ENCODE measurements at regions not wholly inside any gene's neighbourhood (a gene's known extent, or its start where the extent isn't known, plus 50 kb on each side); places are given as distances from the start of the nearest gene placed in this dataset.

DNA sequence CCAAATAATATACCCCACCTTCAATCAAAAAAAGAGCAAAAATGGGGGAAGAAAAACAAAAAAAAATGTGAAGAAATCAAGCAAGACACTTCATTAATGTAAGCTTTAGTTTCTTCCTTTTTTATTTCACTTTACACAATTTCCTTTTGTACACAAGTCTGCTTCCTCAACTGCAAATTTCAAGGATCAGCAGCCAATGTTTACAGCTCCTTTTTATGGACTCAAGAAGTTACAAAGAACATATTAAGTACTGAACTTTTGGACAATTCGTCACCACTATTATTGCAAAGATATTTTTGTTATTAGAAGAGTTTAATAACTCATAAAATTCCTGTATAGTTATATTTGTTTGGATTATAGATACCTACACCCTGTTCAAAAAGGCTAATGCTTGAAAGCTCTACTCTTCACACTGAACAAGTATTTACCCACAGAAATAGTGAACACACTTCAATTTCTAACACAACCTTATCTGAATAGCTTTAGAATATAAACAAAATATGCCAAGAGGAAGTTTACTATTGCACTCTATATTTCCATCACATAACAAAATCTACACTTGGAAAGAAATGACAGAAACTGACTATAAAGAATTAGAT lies 658.7 kb upstream of the CNTNAP5 start:
- no peak for TF ChIP-seq FOXP2 (optimal IDR thresholded peaks at IDR 0.05; ENCODE audit: borderline replicate concordance, extremely low read depth, extremely low read length, insufficient read depth)
- TF ChIP-seq, protein P1, sequence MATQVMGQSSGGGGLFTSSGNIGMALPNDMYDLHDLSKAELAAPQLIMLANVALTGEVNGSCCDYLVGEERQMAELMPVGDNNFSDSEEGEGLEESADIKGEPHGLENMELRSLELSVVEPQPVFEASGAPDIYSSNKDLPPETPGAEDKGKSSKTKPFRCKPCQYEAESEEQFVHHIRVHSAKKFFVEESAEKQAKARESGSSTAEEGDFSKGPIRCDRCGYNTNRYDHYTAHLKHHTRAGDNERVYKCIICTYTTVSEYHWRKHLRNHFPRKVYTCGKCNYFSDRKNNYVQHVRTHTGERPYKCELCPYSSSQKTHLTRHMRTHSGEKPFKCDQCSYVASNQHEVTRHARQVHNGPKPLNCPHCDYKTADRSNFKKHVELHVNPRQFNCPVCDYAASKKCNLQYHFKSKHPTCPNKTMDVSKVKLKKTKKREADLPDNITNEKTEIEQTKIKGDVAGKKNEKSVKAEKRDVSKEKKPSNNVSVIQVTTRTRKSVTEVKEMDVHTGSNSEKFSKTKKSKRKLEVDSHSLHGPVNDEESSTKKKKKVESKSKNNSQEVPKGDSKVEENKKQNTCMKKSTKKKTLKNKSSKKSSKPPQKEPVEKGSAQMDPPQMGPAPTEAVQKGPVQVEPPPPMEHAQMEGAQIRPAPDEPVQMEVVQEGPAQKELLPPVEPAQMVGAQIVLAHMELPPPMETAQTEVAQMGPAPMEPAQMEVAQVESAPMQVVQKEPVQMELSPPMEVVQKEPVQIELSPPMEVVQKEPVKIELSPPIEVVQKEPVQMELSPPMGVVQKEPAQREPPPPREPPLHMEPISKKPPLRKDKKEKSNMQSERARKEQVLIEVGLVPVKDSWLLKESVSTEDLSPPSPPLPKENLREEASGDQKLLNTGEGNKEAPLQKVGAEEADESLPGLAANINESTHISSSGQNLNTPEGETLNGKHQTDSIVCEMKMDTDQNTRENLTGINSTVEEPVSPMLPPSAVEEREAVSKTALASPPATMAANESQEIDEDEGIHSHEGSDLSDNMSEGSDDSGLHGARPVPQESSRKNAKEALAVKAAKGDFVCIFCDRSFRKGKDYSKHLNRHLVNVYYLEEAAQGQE (IDR thresholded peaks at IDR 0.05; ENCODE audit: insufficient read depth in 1 of 2, low read depth in 2 of 2, low read length in 2 of 2), result no peak
- no peak for TF ChIP-seq TAF1 (IDR thresholded peaks at IDR 0.05; ENCODE audit: borderline replicate concordance, insufficient read depth, low read length)
- no peak for TF ChIP-seq SIN3A (IDR thresholded peaks at IDR 0.05; ENCODE audit: borderline replicate concordance, insufficient read depth, low read length)
- no peak for TF ChIP-seq POLR2AphosphoS5 (IDR thresholded peaks at IDR 0.05; ENCODE audit: low read depth, low read length)

DNA sequence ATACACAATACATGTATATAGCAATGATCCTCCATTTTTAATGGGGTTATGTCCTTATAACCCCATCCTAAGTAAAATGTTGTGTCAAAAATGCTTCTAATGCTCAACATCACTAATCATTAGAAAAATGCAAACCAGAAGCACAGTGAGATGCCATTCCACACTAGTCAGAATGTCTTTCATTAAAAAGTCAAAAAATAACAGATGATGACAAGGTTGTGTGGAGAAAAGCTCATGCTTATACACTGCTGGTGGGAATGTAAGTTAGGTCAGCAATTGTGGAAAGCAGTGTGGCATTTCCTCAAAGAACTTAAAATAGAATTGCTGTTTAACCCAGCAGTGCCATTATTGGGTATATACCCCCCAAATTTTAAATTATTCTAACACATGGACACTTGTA lies 654.9 kb upstream of the CNTNAP5 start:
- TF ChIP-seq SIN3A (IDR thresholded peaks at IDR 0.05; ENCODE audit: borderline replicate concordance, insufficient read depth, low read length) (no peak), POLR2AphosphoS5 (IDR thresholded peaks at IDR 0.05; ENCODE audit: low read depth, low read length) (no peak), FOXP2 (optimal IDR thresholded peaks at IDR 0.05; ENCODE audit: borderline replicate concordance, extremely low read depth, extremely low read length, insufficient read depth) (no peak), TAF1 (IDR thresholded peaks at IDR 0.05; ENCODE audit: borderline replicate concordance, insufficient read depth, low read length) (no peak)
- TF ChIP-seq, protein P1 (IDR thresholded peaks at IDR 0.05; ENCODE audit: insufficient read depth in 1 of 2, low read depth in 2 of 2, low read length in 2 of 2), result no peak

DNA sequence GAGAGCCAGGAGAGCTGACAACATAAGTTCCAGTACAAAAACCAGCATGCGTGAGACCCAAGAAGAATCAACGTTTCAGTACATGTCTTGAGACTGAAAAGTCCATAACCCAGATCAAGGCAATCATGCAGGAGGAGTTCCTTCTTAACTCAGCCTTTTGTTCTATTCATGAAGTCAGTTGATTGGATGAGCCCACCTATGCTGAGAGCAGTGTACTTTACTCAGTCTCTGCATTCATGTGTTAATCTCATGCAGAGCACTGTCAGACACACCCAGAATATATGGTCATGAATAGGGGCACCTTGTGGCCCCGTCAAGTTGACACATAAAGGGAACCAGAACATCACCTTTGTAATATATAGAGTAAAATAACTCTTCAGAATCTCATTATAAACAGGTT lies 653.6 kb upstream of the CNTNAP5 start:
- TF ChIP-seq, protein P1 (IDR thresholded peaks at IDR 0.05; ENCODE audit: insufficient read depth in 1 of 2, low read depth in 2 of 2, low read length in 2 of 2), result no peak
- TF ChIP-seq FOXP2 (optimal IDR thresholded peaks at IDR 0.05; ENCODE audit: borderline replicate concordance, extremely low read depth, extremely low read length, insufficient read depth), result no peak
- no peak for TF ChIP-seq TAF1 (IDR thresholded peaks at IDR 0.05; ENCODE audit: borderline replicate concordance, insufficient read depth, low read length)
- no peak for TF ChIP-seq SIN3A (IDR thresholded peaks at IDR 0.05; ENCODE audit: borderline replicate concordance, insufficient read depth, low read length)
- no peak for TF ChIP-seq POLR2AphosphoS5 (IDR thresholded peaks at IDR 0.05; ENCODE audit: low read depth, low read length)

DNA sequence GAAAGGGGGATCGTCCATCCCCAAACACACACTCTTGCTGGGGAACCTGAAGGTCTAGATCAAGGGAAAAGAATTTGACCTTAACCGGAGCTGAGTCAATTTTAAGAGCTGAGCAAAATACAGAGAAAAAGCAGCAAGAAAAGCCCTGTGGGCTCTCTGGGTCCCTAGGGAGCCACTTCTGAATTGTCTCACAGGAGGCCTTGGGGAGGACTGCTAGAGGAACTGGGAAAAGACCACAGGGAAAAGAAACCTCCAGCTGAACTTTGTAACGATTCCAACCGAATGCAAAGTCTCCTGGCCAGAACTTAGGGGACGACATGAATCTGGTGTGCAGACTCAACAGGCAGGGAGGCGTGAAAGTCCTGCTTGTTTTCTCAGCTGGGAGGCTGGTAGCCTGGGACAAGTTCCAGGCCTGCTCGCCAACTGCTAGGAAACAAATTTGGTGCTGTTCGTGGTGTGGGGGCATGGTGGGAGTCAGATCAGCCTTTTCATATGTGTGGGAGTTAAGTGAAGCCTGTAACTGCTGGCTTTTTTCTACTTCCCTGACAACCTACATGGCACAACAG lies 644.6 kb upstream of the CNTNAP5 start:
- TF ChIP-seq POLR2AphosphoS5 (IDR thresholded peaks at IDR 0.05; ENCODE audit: low read depth, low read length), result no peak
- TF ChIP-seq, protein P1 (IDR thresholded peaks at IDR 0.05; ENCODE audit: insufficient read depth in 1 of 2, low read depth in 2 of 2, low read length in 2 of 2), result no peak

DNA sequence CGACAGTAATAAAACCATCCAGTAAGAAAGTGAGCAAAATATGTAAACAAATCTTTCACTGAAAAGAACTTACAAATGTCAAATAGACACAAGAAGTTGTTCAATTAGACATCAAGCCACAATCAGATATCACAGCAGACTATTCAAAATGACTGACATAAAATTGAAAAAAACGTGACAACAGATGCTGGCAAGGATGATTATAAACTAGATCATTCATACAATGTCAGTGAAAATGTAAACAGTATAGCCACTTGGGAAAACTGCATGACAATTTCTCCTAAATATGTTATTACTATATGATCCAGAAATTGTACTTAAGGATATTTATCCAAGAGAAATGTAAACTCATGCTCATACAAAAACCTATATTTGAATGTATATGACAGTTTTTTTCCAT lies 609.4 kb upstream of the CNTNAP5 start:
- TF ChIP-seq SIN3A (IDR thresholded peaks at IDR 0.05; ENCODE audit: borderline replicate concordance, insufficient read depth, low read length) (no peak), TAF1 (IDR thresholded peaks at IDR 0.05; ENCODE audit: borderline replicate concordance, insufficient read depth, low read length) (no peak), POLR2AphosphoS5 (IDR thresholded peaks at IDR 0.05; ENCODE audit: low read depth, low read length) (no peak), FOXP2 (optimal IDR thresholded peaks at IDR 0.05; ENCODE audit: borderline replicate concordance, extremely low read depth, extremely low read length, insufficient read depth) (no peak)
- TF ChIP-seq, protein P1 (IDR thresholded peaks at IDR 0.05; ENCODE audit: insufficient read depth in 1 of 2, low read depth in 2 of 2, low read length in 2 of 2), result no peak
